ENCODE measurements at regions not wholly inside any gene's neighbourhood (a gene's known extent, or its start where the extent isn't known, plus 50 kb on each side); places are given as distances from the start of the nearest gene placed in this dataset.
A peak's percentile ranks its signal among the peaks of the same experiment; 100 is the strongest.
"Not testable (repeated sequence)": the region's sequence is repeated elsewhere in the genome, so short reads cannot be mapped to it uniquely, and the experiment has no call there.

GRCh38 chr5:155711882-155712281, 615.1 kb upstream of the SGCD start:
- Histone ChIP-seq H3K4me3 (ENCODE audit: low read length) (no peak overlapping the region), H3K36me3 (ENCODE audit: insufficient read depth, low read length) (no peaks in the 10 kb centered on the region), H3K9me3 (ENCODE audit: low read length) (no peaks in the 10 kb centered on the region), H2AFZ (ENCODE audit: low read depth, low read length) (no peak overlapping the region), H3K4me1 (ENCODE audit: insufficient read depth, low read length) (no peaks in the 10 kb centered on the region), H3K27me3 (ENCODE audit: insufficient read depth, low read length) (no peaks in the 10 kb centered on the region)

- not testable (repeated sequence) for H3K27me3 ChIP-seq (ENCODE audit: insufficient read depth, low read length); H3K9me3 ChIP-seq (ENCODE audit: low read length); H3K4me1 ChIP-seq (ENCODE audit: insufficient read depth, low read length); H2AFZ ChIP-seq (ENCODE audit: low read depth, low read length); H3K4me3 ChIP-seq (ENCODE audit: low read length); H3K36me3 ChIP-seq (ENCODE audit: insufficient read depth, low read length)
Measured at GRCh38 chr5:155714435-155714834, 612.5 kb upstream of the SGCD start.

GRCh38 chr5:155726267-155726666, 600.7 kb upstream of the SGCD start:
- Histone ChIP-seq H2AFZ (ENCODE audit: low read depth, low read length) (no peak overlapping the region), H3K36me3 (ENCODE audit: insufficient read depth, low read length) (no peaks in the 10 kb centered on the region), H3K27me3 (ENCODE audit: insufficient read depth, low read length) (peaks cover 51% of the 10 kb centered on the region), H3K4me3 (ENCODE audit: low read length) (no peak overlapping the region), H3K9me3 (ENCODE audit: low read length) (no peaks in the 10 kb centered on the region), H3K4me1 (ENCODE audit: insufficient read depth, low read length) (no peaks in the 10 kb centered on the region)

- Histone ChIP-seq H3K36me3 (ENCODE audit: insufficient read depth, low read length) (no peaks in the 10 kb centered on the region), H3K9me3 (ENCODE audit: low read length) (no peaks in the 10 kb centered on the region), H3K4me3 (ENCODE audit: low read length) (peak overlapping the region; percentile 24), H2AFZ (ENCODE audit: low read depth, low read length) (no peak overlapping the region), H3K27me3 (ENCODE audit: insufficient read depth, low read length) (peaks cover 52% of the 10 kb centered on the region), H3K4me1 (ENCODE audit: insufficient read depth, low read length) (no peaks in the 10 kb centered on the region)
Measured at GRCh38 chr5:155727512-155728145, 599.3 kb upstream of the SGCD start.

- Histone ChIP-seq H2AFZ (ENCODE audit: low read depth, low read length) (peak overlapping the region; percentile 73), H3K4me3 (ENCODE audit: low read length) (peak overlapping the region; percentile 24), H3K9me3 (ENCODE audit: low read length) (no peaks in the 10 kb centered on the region), H3K27me3 (ENCODE audit: insufficient read depth, low read length) (peaks cover 52% of the 10 kb centered on the region), H3K36me3 (ENCODE audit: insufficient read depth, low read length) (no peaks in the 10 kb centered on the region), H3K4me1 (ENCODE audit: insufficient read depth, low read length) (no peaks in the 10 kb centered on the region)
Measured at GRCh38 chr5:155728146-155728856, 598.7 kb upstream of the SGCD start.

GRCh38 chr5:155728857-155729683, 597.9 kb upstream of the SGCD start:
- Histone ChIP-seq H3K9me3 (ENCODE audit: low read length) (no peaks in the 10 kb centered on the region), H3K36me3 (ENCODE audit: insufficient read depth, low read length) (no peaks in the 10 kb centered on the region), H3K27me3 (ENCODE audit: insufficient read depth, low read length) (peaks cover 52% of the 10 kb centered on the region), H3K4me1 (ENCODE audit: insufficient read depth, low read length) (no peaks in the 10 kb centered on the region), H2AFZ (ENCODE audit: low read depth, low read length) (peak overlapping the region; percentile 73), H3K4me3 (ENCODE audit: low read length) (peak overlapping the region; percentile 24)

GRCh38 chr5:155729684-155730059, 597.3 kb upstream of the SGCD start:
- H3K36me3 ChIP-seq (ENCODE audit: insufficient read depth, low read length) = no peaks in the 10 kb centered on the region
- peaks cover 52% of the 10 kb centered on the region for H3K27me3 ChIP-seq (ENCODE audit: insufficient read depth, low read length)
- no peaks in the 10 kb centered on the region for H3K4me1 ChIP-seq (ENCODE audit: insufficient read depth, low read length)
- H3K4me3 ChIP-seq (ENCODE audit: low read length) = no peak overlapping the region
- no peaks in the 10 kb centered on the region for H3K9me3 ChIP-seq (ENCODE audit: low read length)
- no peak overlapping the region for H2AFZ ChIP-seq (ENCODE audit: low read depth, low read length)

GRCh38 chr5:155732587-155733376, 594.2 kb upstream of the SGCD start:
- no peaks in the 10 kb centered on the region for H3K36me3 ChIP-seq (ENCODE audit: insufficient read depth, low read length)
- no peaks in the 10 kb centered on the region for H3K9me3 ChIP-seq (ENCODE audit: low read length)
- H3K4me3 ChIP-seq (ENCODE audit: low read length) = no peak overlapping the region
- no peak overlapping the region for H2AFZ ChIP-seq (ENCODE audit: low read depth, low read length)
- peaks cover 31% of the 10 kb centered on the region for H3K27me3 ChIP-seq (ENCODE audit: insufficient read depth, low read length)
- no peaks in the 10 kb centered on the region for H3K4me1 ChIP-seq (ENCODE audit: insufficient read depth, low read length)

GRCh38 chr5:155733935-155734334, 593.0 kb upstream of the SGCD start:
- Histone ChIP-seq H3K4me3 (ENCODE audit: low read length) (no peak overlapping the region), H3K36me3 (ENCODE audit: insufficient read depth, low read length) (no peaks in the 10 kb centered on the region), H3K27me3 (ENCODE audit: insufficient read depth, low read length) (peaks cover 25% of the 10 kb centered on the region), H2AFZ (ENCODE audit: low read depth, low read length) (no peak overlapping the region), H3K4me1 (ENCODE audit: insufficient read depth, low read length) (no peaks in the 10 kb centered on the region), H3K9me3 (ENCODE audit: low read length) (no peaks in the 10 kb centered on the region)

- Histone ChIP-seq H3K4me1 (ENCODE audit: insufficient read depth, low read length) (no peaks in the 10 kb centered on the region), H3K27me3 (ENCODE audit: insufficient read depth, low read length) (peaks cover 10% of the 10 kb centered on the region), H3K4me3 (ENCODE audit: low read length) (no peak overlapping the region), H3K9me3 (ENCODE audit: low read length) (no peaks in the 10 kb centered on the region), H3K36me3 (ENCODE audit: insufficient read depth, low read length) (no peaks in the 10 kb centered on the region), H2AFZ (ENCODE audit: low read depth, low read length) (no peak overlapping the region)
Measured at GRCh38 chr5:155735388-155735787, 591.6 kb upstream of the SGCD start.

GRCh38 chr5:155738616-155739015, 588.3 kb upstream of the SGCD start:
- Histone ChIP-seq H3K9me3 (ENCODE audit: low read length) (no peaks in the 10 kb centered on the region), H3K4me1 (ENCODE audit: insufficient read depth, low read length) (no peaks in the 10 kb centered on the region), H2AFZ (ENCODE audit: low read depth, low read length) (no peak overlapping the region), H3K4me3 (ENCODE audit: low read length) (no peak overlapping the region), H3K27me3 (ENCODE audit: insufficient read depth, low read length) (no peaks in the 10 kb centered on the region), H3K36me3 (ENCODE audit: insufficient read depth, low read length) (no peaks in the 10 kb centered on the region)

- Histone ChIP-seq H3K4me3 (ENCODE audit: low read length) (no peak overlapping the region), H3K9me3 (ENCODE audit: low read length) (no peaks in the 10 kb centered on the region), H3K27me3 (ENCODE audit: insufficient read depth, low read length) (no peaks in the 10 kb centered on the region), H2AFZ (ENCODE audit: low read depth, low read length) (no peak overlapping the region), H3K36me3 (ENCODE audit: insufficient read depth, low read length) (no peaks in the 10 kb centered on the region), H3K4me1 (ENCODE audit: insufficient read depth, low read length) (no peaks in the 10 kb centered on the region)
Measured at GRCh38 chr5:155746367-155747038, 580.5 kb upstream of the SGCD start.
